HEK293T (cell line): ENCODE measurements at regions not wholly inside any gene's neighbourhood (a gene's known extent, or its start where the extent isn't known, plus 50 kb on each side); places are given as distances from the start of the nearest gene placed in this dataset.

Experiments used
- CTCF ChIA-PET: fragments of 350-600 bp; formaldehyde crosslinking; extraction: SDS; loops from one replicate; lab custom pipeline; 2021; ENCODE audit warnings: antibody characterized with exemption, inconsistent platforms; lab: Yijun Ruan, JAX
- POLR2A ChIA-PET: fragments of 350-600 bp; formaldehyde crosslinking; extraction: SDS; loops from one replicate; lab custom pipeline; 2020; ENCODE audit warnings: antibody characterized with exemption, inconsistent platforms; lab: Yijun Ruan, JAX
- DNase-seq: peaks from one replicate; pipeline ENCODE4 v3.0.0; 2012; ENCODE audit warnings: mixed read lengths; ENCODE audit errors: extremely low spot score
- ARNT ChIP-seq: fragments of 450-650 bp; IDR thresholded peaks from 2 replicates; pipeline ENCODE4 v1.6.1; 2017; ENCODE audit warnings: mild to moderate bottlenecking
- BHLHE40 ChIP-seq: fragments of 450-650 bp; IDR thresholded peaks from 2 replicates; pipeline ENCODE4 v1.6.1; 2016; ENCODE audit warnings: mild to moderate bottlenecking, moderate library complexity, borderline replicate concordance
- CTBP1 ChIP-seq: fragments of 450-650 bp; IDR thresholded peaks from 2 replicates; pipeline ENCODE4 v1.6.1; 2016; ENCODE audit warnings: borderline replicate concordance
- ELF4 ChIP-seq: fragments of 450-650 bp; IDR thresholded peaks from 2 replicates; pipeline ENCODE4 v1.6.1; 2017; ENCODE audit warnings: antibody characterized with exemption
- FOXA1 ChIP-seq: fragments of 450-650 bp; IDR thresholded peaks from 2 replicates; pipeline ENCODE4 v1.6.1; 2016; ENCODE audit warnings: mild to moderate bottlenecking
- FOXK2 ChIP-seq: fragments of 450-650 bp; IDR thresholded peaks from 2 replicates; pipeline ENCODE4 v1.6.1; 2016; ENCODE audit warnings: mild to moderate bottlenecking
- FOXM1 ChIP-seq: fragments of 450-650 bp; IDR thresholded peaks from 2 replicates; pipeline ENCODE4 v1.6.1; 2017; ENCODE audit warnings: mild to moderate bottlenecking, borderline replicate concordance
- HDGF ChIP-seq: fragments of 450-650 bp; IDR thresholded peaks from 2 replicates; pipeline ENCODE4 v1.6.1; 2017; ENCODE audit warnings: antibody characterized with exemption, borderline replicate concordance
- L3MBTL2 ChIP-seq: fragments of 450-650 bp; conservative IDR thresholded peaks from 2 replicates; pipeline ENCODE4 v1.6.1; 2016; ENCODE audit warnings: mild to moderate bottlenecking
- LEF1 ChIP-seq: fragments of 450-650 bp; IDR thresholded peaks from 2 replicates; pipeline ENCODE4 v1.6.1; 2017; ENCODE audit warnings: mild to moderate bottlenecking, borderline replicate concordance
- NFRKB ChIP-seq: fragments of 450-650 bp; IDR thresholded peaks from 2 replicates; pipeline ENCODE4 v1.6.1; 2016; ENCODE audit warnings: mild to moderate bottlenecking, moderate library complexity
- PKNOX1 ChIP-seq: fragments of 450-650 bp; IDR thresholded peaks from 2 replicates; pipeline ENCODE4 v1.6.1; 2016
- SP1 ChIP-seq: fragments of 450-650 bp; IDR thresholded peaks from 2 replicates; pipeline ENCODE4 v1.6.1; 2017
- SUZ12 ChIP-seq: fragments of 450-650 bp; IDR thresholded peaks from 2 replicates; pipeline ENCODE4 v1.6.1; 2016; ENCODE audit warnings: mild to moderate bottlenecking
- TARDBP ChIP-seq: fragments of 450-650 bp; IDR thresholded peaks from 2 replicates; pipeline ENCODE4 v1.6.1; 2016
- ZNF384 ChIP-seq: fragments of 450-650 bp; IDR thresholded peaks from 2 replicates; pipeline ENCODE4 v1.6.1; 2016

- no peak for DNase-seq
- CTCF ChIA-PET = no interaction called here
- POLR2A ChIA-PET = no interaction called here
- TF ChIP-seq FOXK2 = no peak
- no peak for TF ChIP-seq TARDBP
- no peak for TF ChIP-seq CTBP1
- no peak for TF ChIP-seq FOXA1
- TF ChIP-seq L3MBTL2 = no peak
- TF ChIP-seq LEF1 = no peak
- no peak for TF ChIP-seq ARNT
- no peak for TF ChIP-seq NFRKB
- no peak for TF ChIP-seq HDGF
- no peak for TF ChIP-seq BHLHE40
- no peak for TF ChIP-seq SP1
These were observed 222.4 kb downstream of the UNC5CL start for GRCh38 chr6:40816601-40817000.

GRCh38 chr6:40815731-40816130 lies 223.3 kb downstream of the UNC5CL start:
- no peak for TF ChIP-seq TARDBP
- TF ChIP-seq PKNOX1 = no peak
- no peak for TF ChIP-seq SP1
- TF ChIP-seq FOXK2 = no peak
- no peak for TF ChIP-seq ZNF384
- TF ChIP-seq FOXM1 = no peak
- TF ChIP-seq CTBP1 = no peak
- no peak for TF ChIP-seq LEF1
- no peak for TF ChIP-seq HDGF
- TF ChIP-seq BHLHE40 = no peak
- no peak for TF ChIP-seq FOXA1
- TF ChIP-seq ELF4 = no peak

GRCh38 chr6:40810171-40810570 lies 223.0 kb upstream of the LRFN2 start:
- ChIA-PET CTCF (no interaction called here), POLR2A (no interaction called here)
- TF ChIP-seq BHLHE40 (no peak), FOXM1 (no peak), SUZ12 (no peak), LEF1 (no peak), FOXK2 (no peak), PKNOX1 (no peak), NFRKB (no peak), TARDBP (no peak), ARNT (no peak), HDGF (no peak), FOXA1 (no peak), SP1 (no peak), ZNF384 (no peak), CTBP1 (no peak), ELF4 (no peak)
- no peak for DNase-seq

More at GRCh38 chr6:40815731-40816130, 223.3 kb downstream of the UNC5CL start:
- POLR2A ChIA-PET = no interaction called here
- DNase-seq = no peak
- CTCF ChIA-PET = no interaction called here

GRCh38 chr6:40809627-40810026 lies 222.5 kb upstream of the LRFN2 start:
- TF ChIP-seq L3MBTL2 (no peak), SUZ12 (no peak), TARDBP (no peak)
- CTCF ChIA-PET = no interaction called here
- POLR2A ChIA-PET = no interaction called here
- no peak for DNase-seq

- no peak for TF ChIP-seq FOXM1
- TF ChIP-seq CTBP1 = no peak
- TF ChIP-seq FOXA1 = no peak
- TF ChIP-seq SUZ12 = no peak
- TF ChIP-seq ZNF384 = no peak
- no peak for TF ChIP-seq SP1
- TF ChIP-seq NFRKB = no peak
- no peak for TF ChIP-seq ELF4
- TF ChIP-seq HDGF = no peak
- TF ChIP-seq FOXK2 = no peak
- no peak for TF ChIP-seq LEF1
- no peak for TF ChIP-seq PKNOX1
- TF ChIP-seq L3MBTL2 = no peak
- TF ChIP-seq BHLHE40 = no peak
- TF ChIP-seq TARDBP = no peak
- no peak for TF ChIP-seq ARNT
- no peak for DNase-seq
- POLR2A ChIA-PET = no interaction called here
- CTCF ChIA-PET = no interaction called here
These were observed 220.3 kb upstream of the LRFN2 start for GRCh38 chr6:40807484-40807883.

GRCh38 chr6:40806256-40806864 lies 219.2 kb upstream of the LRFN2 start:
- CTCF ChIA-PET = no interaction called here
- POLR2A ChIA-PET = no interaction called here
- no peak for DNase-seq
- TF ChIP-seq CTBP1 (no peak), TARDBP (no peak), L3MBTL2 (no peak), ZNF384 (no peak), FOXM1 (no peak)
